ENCODE measurements at regions not wholly inside any gene's neighbourhood (a gene's known extent, or its start where the extent isn't known, plus 50 kb on each side); places are given as distances from the start of the nearest gene placed in this dataset.
"Not testable (repeated sequence)": the region's sequence is repeated elsewhere in the genome, so short reads cannot be mapped to it uniquely, and the experiment has no call there.

DNA sequence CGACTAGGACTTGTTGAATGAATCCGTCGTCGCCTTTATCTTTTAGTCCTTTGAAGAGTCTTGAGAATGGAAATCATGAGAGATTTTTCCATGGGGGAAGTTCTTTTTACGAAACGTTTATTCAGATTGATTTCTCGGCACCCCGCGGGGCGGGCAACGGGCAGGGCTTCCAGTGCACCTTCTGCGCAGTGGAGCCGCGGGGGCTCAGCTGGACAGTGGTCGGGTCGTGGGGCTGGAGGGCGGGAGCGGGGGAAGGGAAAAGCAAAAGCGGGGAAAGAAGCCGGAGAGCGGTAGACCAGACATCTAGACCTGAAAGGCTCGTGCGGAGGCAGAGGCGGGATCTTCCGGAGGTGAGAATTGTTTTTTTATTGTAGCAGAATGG is 103.0 kb downstream of the NBPF11 start:
- WGBS (ENCODE audit: insufficient coverage, insufficient read length), result no CpG with 5 or more reads among the region's 25 CpGs

GRCh38 chr1:148048423-148049114 is 103.5 kb downstream of the NBPF11 start:
- not testable (repeated sequence) for H3K4me1 ChIP-seq (ENCODE audit: control insufficient read depth, insufficient read depth, low read length); H3K27me3 ChIP-seq (ENCODE audit: control insufficient read depth, insufficient read depth, low read length); H3K36me3 ChIP-seq (ENCODE audit: control insufficient read depth, insufficient read depth, low read length); H3K27ac ChIP-seq (ENCODE audit: low read length); DNase-seq (ENCODE audit: low read depth, low spot score); H3K9me3 ChIP-seq (ENCODE audit: control insufficient read depth, insufficient read depth, low read length)
- WGBS (ENCODE audit: insufficient coverage, insufficient read length), result no CpG with 5 or more reads among the region's 51 CpGs
- peak overlapping the region; percentile 41; the same call in 1 of the 2 replicates for H3K4me3 ChIP-seq (ENCODE audit: low read length)

More for the DNA sequence above, 103.0 kb downstream of the NBPF11 start:
- H3K4me1 ChIP-seq (ENCODE audit: control insufficient read depth, insufficient read depth, low read length); H3K9me3 ChIP-seq (ENCODE audit: control insufficient read depth, insufficient read depth, low read length); H3K27me3 ChIP-seq (ENCODE audit: control insufficient read depth, insufficient read depth, low read length); H3K27ac ChIP-seq (ENCODE audit: low read length); H3K36me3 ChIP-seq (ENCODE audit: control insufficient read depth, insufficient read depth, low read length); DNase-seq (ENCODE audit: low read depth, low spot score): not testable (repeated sequence)
- peak overlapping the region; percentile 41; the same call in 1 of the 2 replicates for H3K4me3 ChIP-seq (ENCODE audit: low read length)

DNA sequence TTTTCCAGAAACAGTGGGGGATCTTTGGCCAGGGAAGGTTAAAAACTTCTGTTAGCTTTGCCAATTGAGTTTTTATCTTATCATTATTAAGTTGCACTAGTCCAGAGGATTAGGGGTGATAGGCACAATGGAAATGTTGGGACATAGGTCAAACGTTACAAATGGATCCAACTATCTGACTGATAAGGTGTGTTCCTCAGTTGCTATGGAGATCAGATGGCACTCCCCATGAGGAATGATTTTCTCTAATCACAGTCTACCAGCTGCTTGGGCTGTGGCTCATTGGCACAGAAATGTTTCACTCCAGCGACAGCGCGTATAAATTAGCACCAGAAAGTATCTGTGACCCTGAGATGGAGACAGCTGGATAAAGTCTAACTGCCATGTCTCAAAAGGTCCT is 106.2 kb downstream of the NBPF11 start:
- not testable (repeated sequence) for H3K9me3 ChIP-seq (ENCODE audit: control insufficient read depth, insufficient read depth, low read length); H3K4me1 ChIP-seq (ENCODE audit: control insufficient read depth, insufficient read depth, low read length); DNase-seq (ENCODE audit: low read depth, low spot score); H3K27me3 ChIP-seq (ENCODE audit: control insufficient read depth, insufficient read depth, low read length); H3K36me3 ChIP-seq (ENCODE audit: control insufficient read depth, insufficient read depth, low read length); H3K4me3 ChIP-seq (ENCODE audit: low read length); H3K27ac ChIP-seq (ENCODE audit: low read length)
- WGBS (ENCODE audit: insufficient coverage, insufficient read length), result no CpG with 5 or more reads among the region's 4 CpGs

DNA sequence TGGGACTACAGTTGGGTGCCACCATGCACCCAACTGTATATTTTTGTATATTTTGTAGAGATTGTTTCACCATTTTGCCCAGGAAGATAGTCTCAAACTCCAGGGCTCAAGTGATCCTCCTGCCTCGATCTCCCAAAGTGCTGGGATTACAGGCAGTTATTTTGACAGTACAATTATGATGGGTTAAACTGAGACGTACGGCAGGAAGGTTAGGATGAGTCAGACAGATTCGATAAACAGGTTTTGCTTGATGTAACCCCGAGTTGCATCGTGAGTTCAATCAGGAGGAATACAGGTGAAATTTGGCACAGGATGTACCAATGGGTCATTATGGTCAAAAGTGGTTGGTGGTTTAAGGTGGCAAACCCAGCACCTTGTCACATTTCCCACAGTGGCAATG is 107.6 kb downstream of the NBPF11 start:
- not testable (repeated sequence) for H3K4me1 ChIP-seq (ENCODE audit: control insufficient read depth, insufficient read depth, low read length); H3K27ac ChIP-seq (ENCODE audit: low read length); H3K36me3 ChIP-seq (ENCODE audit: control insufficient read depth, insufficient read depth, low read length); DNase-seq (ENCODE audit: low read depth, low spot score); H3K4me3 ChIP-seq (ENCODE audit: low read length); H3K27me3 ChIP-seq (ENCODE audit: control insufficient read depth, insufficient read depth, low read length); H3K9me3 ChIP-seq (ENCODE audit: control insufficient read depth, insufficient read depth, low read length)
- no CpG with 5 or more reads among the region's 6 CpGs for WGBS (ENCODE audit: insufficient coverage, insufficient read length)

Data from iPS DF 6.9 (cell line).